Vagina (tissue), 2 donors: ENCODE measurements at regions not wholly inside any gene's neighbourhood (a gene's known extent, or its start where the extent isn't known, plus 50 kb on each side); places are given as distances from the start of the nearest gene placed in this dataset.

Experiments used
- DNase-seq, 2 donors: peaks; one replicate each; pipeline ENCODE4 v3.0.0-alpha.2; 2017; ENCODE audit errors: extremely low spot score in 2 of 2
- H3K27ac ChIP-seq: fragments of 200-600 bp; sonication (generic); one replicate; pipeline ENCODE4 v1.5.1; 2019
- H3K27me3 ChIP-seq: fragments of 200-600 bp; sonication (generic); one replicate; pipeline ENCODE4 v1.5.1; 2019
- H3K36me3 ChIP-seq, 2 donors: fragments of 200-600 bp; sonication (generic); one replicate each; pipeline ENCODE4 v1.5.1; 2017 to 2019
- H3K4me1 ChIP-seq: fragments of 200-600 bp; sonication (generic); one replicate; pipeline ENCODE4 v1.5.1; 2019
- H3K4me3 ChIP-seq, 2 donors: fragments of 200-600 bp; sonication (generic); 1 replicate in 1 of 2; 2 replicates in 1 of 2; pipeline ENCODE4 v1.5.1; 2016 to 2019
- H3K9me3 ChIP-seq: fragments of 200-600 bp; sonication (generic); one replicate; pipeline ENCODE4 v1.5.1; 2019
- CTCF ChIP-seq, 3 experiments: fragments of 450-650 bp in 2 of 3; fragments of 200-600 bp in 1 of 3; sonication (generic) in 1 of 3; IDR thresholded peaks; one replicate each; pipeline ENCODE4 v1.5.1; 2017 to 2019; ENCODE audit warnings: antibody characterized with exemption in 3 of 3, mild to moderate bottlenecking in 2 of 3, moderate library complexity in 2 of 3
- POLR2A ChIP-seq, 2 donors: fragments of 450-650 bp; IDR thresholded peaks; one replicate each; pipeline ENCODE4 v1.6.1; 2017; ENCODE audit warnings: antibody characterized with exemption in 2 of 2, mild to moderate bottlenecking in 2 of 2, moderate library complexity in 2 of 2
- POLR2AphosphoS5 ChIP-seq, 2 donors: sonication (generic); formaldehyde crosslinking; IDR thresholded peaks; one replicate each; pipeline ENCODE4 v1.9.0; 2017; ENCODE audit warnings: antibody characterized with exemption in 2 of 2, mild to moderate bottlenecking in 2 of 2, low read depth in 1 of 2; ENCODE audit not compliant: insufficient read depth in 1 of 2
- intact Hi-C: fragments of 100-400 bp; cut with DNase I; formaldehyde crosslinking; loops from one replicate; pipeline ENCODE4 v1.15.1; 2023

- DNase-seq = no peak
- Histone ChIP-seq H3K36me3 (no peaks in the 10 kb centered on the region), H3K9me3 (no peaks in the 10 kb centered on the region), H3K4me1 (no peaks in the 10 kb centered on the region), H3K4me3 (no peak overlapping the region), H3K27ac (no peak overlapping the region), H3K27me3 (no peaks in the 10 kb centered on the region)
- intact Hi-C loops = no loop called here
- TF ChIP-seq CTCF (IDR thresholded peaks at IDR 0.05) (no peak), POLR2AphosphoS5 (IDR thresholded peaks at IDR 0.05; ENCODE audit: insufficient read depth in 1 of 2, low read depth in 1 of 2) (no peak), POLR2A (IDR thresholded peaks at IDR 0.05) (no peak)
These were observed 1241.5 kb upstream of the WWC1 start for GRCh38 chr5:167049771-167050567.

- no peak for DNase-seq
- Histone ChIP-seq H3K27ac (no peak overlapping the region), H3K4me1 (no peaks in the 10 kb centered on the region), H3K4me3 (no peak overlapping the region), H3K36me3 (no peaks in the 10 kb centered on the region), H3K27me3 (no peaks in the 10 kb centered on the region), H3K9me3 (no peaks in the 10 kb centered on the region)
- no peak for TF ChIP-seq POLR2A (IDR thresholded peaks at IDR 0.05)
- TF ChIP-seq CTCF (IDR thresholded peaks at IDR 0.05) = no peak
- no peak for TF ChIP-seq POLR2AphosphoS5 (IDR thresholded peaks at IDR 0.05; ENCODE audit: insufficient read depth in 1 of 2, low read depth in 1 of 2)
- intact Hi-C loops = no loop called here
These were observed 1240.7 kb upstream of the WWC1 start for GRCh38 chr5:167050568-167051401.

- Histone ChIP-seq H3K27ac (no peak overlapping the region), H3K36me3 (no peaks in the 10 kb centered on the region), H3K4me1 (no peaks in the 10 kb centered on the region), H3K27me3 (no peaks in the 10 kb centered on the region), H3K9me3 (no peaks in the 10 kb centered on the region), H3K4me3 (no peak overlapping the region)
- TF ChIP-seq CTCF (IDR thresholded peaks at IDR 0.05) (no peak), POLR2AphosphoS5 (IDR thresholded peaks at IDR 0.05; ENCODE audit: insufficient read depth in 1 of 2, low read depth in 1 of 2) (no peak), POLR2A (IDR thresholded peaks at IDR 0.05) (no peak)
- intact Hi-C loops = no loop called here
- DNase-seq = no peak
These were observed 1240.1 kb upstream of the WWC1 start for GRCh38 chr5:167051402-167051768.

GRCh38 chr5:167052791-167053190, 1238.7 kb upstream of the WWC1 start:
- Histone ChIP-seq H3K4me1 (no peaks in the 10 kb centered on the region), H3K27ac (no peak overlapping the region), H3K36me3 (no peaks in the 10 kb centered on the region), H3K27me3 (no peaks in the 10 kb centered on the region), H3K4me3 (no peak overlapping the region), H3K9me3 (no peaks in the 10 kb centered on the region)
- no peak for DNase-seq
- TF ChIP-seq POLR2AphosphoS5 (IDR thresholded peaks at IDR 0.05; ENCODE audit: insufficient read depth in 1 of 2, low read depth in 1 of 2) = no peak
- TF ChIP-seq POLR2A (IDR thresholded peaks at IDR 0.05) = no peak
- no peak for TF ChIP-seq CTCF (IDR thresholded peaks at IDR 0.05)
- intact Hi-C loops = no loop called here

GRCh38 chr5:167057665-167058064, 1233.8 kb upstream of the WWC1 start:
- H3K9me3 ChIP-seq = no peaks in the 10 kb centered on the region
- no peaks in the 10 kb centered on the region for H3K36me3 ChIP-seq
- DNase-seq = no peak
- H3K4me1 ChIP-seq = no peaks in the 10 kb centered on the region
- intact Hi-C loops = no loop called here
- H3K27me3 ChIP-seq = no peaks in the 10 kb centered on the region
- no peak overlapping the region for H3K4me3 ChIP-seq
- H3K27ac ChIP-seq = no peak overlapping the region
- no peak for TF ChIP-seq CTCF (IDR thresholded peaks at IDR 0.05)
